HepG2 (cell line): ENCODE measurements at regions not wholly inside any gene's neighbourhood (a gene's known extent, or its start where the extent isn't known, plus 50 kb on each side); places are given as distances from the start of the nearest gene placed in this dataset.

Experiments used
- CBX1 ChIP-seq: IDR thresholded peaks from one replicate; pipeline ENCODE4 v1.6.1; 2016; ENCODE audit warnings: antibody characterized with exemption, low read depth
- CHD4 ChIP-seq: fragments of 200-600 bp; sonication (generic); IDR thresholded peaks from 2 replicates; pipeline ENCODE4 v1.7.0; 2017; ENCODE audit warnings: mild to moderate bottlenecking, low read length, borderline replicate concordance
- GPBP1L1 ChIP-seq: sonication (generic); formaldehyde crosslinking; IDR thresholded peaks from 2 replicates; pipeline ENCODE4 v1.5.0; 2020; ENCODE audit warnings: mild to moderate bottlenecking, missing genetic modification reagents
- GZF1 ChIP-seq: sonication (generic); formaldehyde crosslinking; IDR thresholded peaks from 2 replicates; pipeline ENCODE4 v1.5.1; 2020; ENCODE audit warnings: mild to moderate bottlenecking, missing genetic modification reagents
- HNF4G ChIP-seq, 2 experiments: sonication (generic) in 1 of 2; formaldehyde crosslinking in 1 of 2; IDR thresholded peaks; 2 replicates each; pipeline versions ENCODE4 v1.4.0 to v1.6.1; 2011 to 2020; ENCODE audit warnings: borderline replicate concordance in 2 of 2, low read depth in 2 of 2, mild to moderate bottlenecking in 2 of 2, low read length in 1 of 2, missing genetic modification reagents in 1 of 2, moderate library complexity in 1 of 2
- HNRNPL ChIP-seq: fragments of 200-400 bp; formaldehyde crosslinking; IDR thresholded peaks from 2 replicates; pipeline ENCODE4 v1.6.1; 2017; ENCODE audit warnings: mild to moderate bottlenecking, low read depth, low read length
- PLRG1 ChIP-seq: fragments of 450-650 bp; conservative IDR thresholded peaks from 2 replicates; pipeline ENCODE4 v1.6.1; 2016
- RXRB ChIP-seq: IDR thresholded peaks from 2 replicates; pipeline ENCODE4 v1.6.1; 2016; ENCODE audit warnings: borderline replicate concordance, missing genetic modification reagents, missing compliant biosample characterization
- SALL1 ChIP-seq: sonication (generic); formaldehyde crosslinking; IDR thresholded peaks from 2 replicates; pipeline ENCODE4 v1.8.0; 2022; ENCODE audit warnings: mild to moderate bottlenecking, missing genetic modification reagents
- TGIF2 ChIP-seq: IDR thresholded peaks from 2 replicates; pipeline ENCODE4 v1.6.1; 2016; ENCODE audit warnings: control low read depth, missing compliant biosample characterization
- ZMYM4 ChIP-seq: sonication (generic); formaldehyde crosslinking; IDR thresholded peaks from 2 replicates; pipeline ENCODE4 v1.8.1; 2023; ENCODE audit warnings: mild to moderate bottlenecking, missing genetic modification reagents
- ZNF142 ChIP-seq: sonication (generic); formaldehyde crosslinking; IDR thresholded peaks from 2 replicates; pipeline ENCODE4 v1.4.0; 2020; ENCODE audit warnings: missing genetic modification reagents
- ZNF567 ChIP-seq: sonication (generic); formaldehyde crosslinking; IDR thresholded peaks from 2 replicates; pipeline ENCODE4 v1.8.1; 2023; ENCODE audit warnings: mild to moderate bottlenecking, missing genetic modification reagents, borderline replicate concordance
- ZNF605 ChIP-seq: sonication (generic); formaldehyde crosslinking; IDR thresholded peaks from 2 replicates; pipeline ENCODE4 v1.8.0; 2022; ENCODE audit warnings: mild to moderate bottlenecking, missing genetic modification reagents
- ZNF609 ChIP-seq: sonication (generic); formaldehyde crosslinking; IDR thresholded peaks from 2 replicates; pipeline ENCODE4 v1.4.0; 2020; ENCODE audit warnings: mild to moderate bottlenecking, missing genetic modification reagents, borderline replicate concordance
- ZNF879 ChIP-seq: sonication (generic); formaldehyde crosslinking; IDR thresholded peaks from 2 replicates; pipeline ENCODE4 v1.8.1; 2023; ENCODE audit warnings: missing genetic modification reagents

- TF ChIP-seq GPBP1L1 (CRISPR knock-in tag) (no peak), ZNF567 (CRISPR knock-in tag) (no peak), RXRB (CRISPR knock-in tag) (peak; percentile 14; the same call in 1 of the 2 replicates), ZNF879 (CRISPR knock-in tag) (no peak), CBX1 (no peak), HNRNPL (no peak), CHD4 (no peak), TGIF2 (no peak), GZF1 (CRISPR knock-in tag) (no peak), HNF4G (IDR thresholded peaks at IDR 0.05; ENCODE audit: borderline replicate concordance, low read depth, low read length) (peak; percentile 71; the same call in 1 of the 2 replicates), HNF4G (CRISPR knock-in tag; IDR thresholded peaks at IDR 0.05; ENCODE audit: borderline replicate concordance, low read depth) (peak; percentile 46; the same call in 1 of the 2 replicates), ZNF142 (CRISPR knock-in tag) (0 out of 2 replicates have a peak, but pooled peaks have one; percentile 25), ZMYM4 (CRISPR knock-in tag) (no peak), SALL1 (peak; percentile 45; the same call in 1 of the 2 replicates), ZNF605 (CRISPR knock-in tag) (no peak; the same call in 1 of the 2 replicates), PLRG1 (no peak), ZNF609 (CRISPR knock-in tag) (peak; percentile 42; the same call in 1 of the 2 replicates)
Observed at GRCh38 chr9:129318121-129319075, 140.3 kb upstream of the IER5L start (continued).
